ENCODE measurements at regions not wholly inside any gene's neighbourhood (a gene's known extent, or its start where the extent isn't known, plus 50 kb on each side); places are given as distances from the start of the nearest gene placed in this dataset.

DNA sequence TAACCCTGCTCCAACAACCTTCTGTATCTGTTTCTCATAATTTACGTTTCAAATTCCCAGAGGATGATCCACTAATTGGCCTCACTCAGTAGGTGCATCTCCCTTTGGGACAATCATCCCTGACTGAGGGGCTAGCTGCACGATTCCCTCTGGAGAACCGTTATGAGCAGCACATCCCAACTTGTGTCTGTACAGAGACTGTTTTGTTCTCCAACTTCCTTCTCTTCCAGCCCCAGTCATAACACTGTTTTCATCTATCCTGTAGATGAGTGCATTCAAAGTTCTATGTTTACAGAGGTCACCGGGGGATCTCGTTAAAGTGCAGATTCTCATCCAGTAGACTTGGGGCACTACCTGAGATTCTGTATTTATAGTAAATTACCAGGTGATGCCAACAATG lies 187.2 kb downstream of the REEP3 start:
- DNase-seq (ENCODE audit: low read depth in 2 of 2): no peak

DNA sequence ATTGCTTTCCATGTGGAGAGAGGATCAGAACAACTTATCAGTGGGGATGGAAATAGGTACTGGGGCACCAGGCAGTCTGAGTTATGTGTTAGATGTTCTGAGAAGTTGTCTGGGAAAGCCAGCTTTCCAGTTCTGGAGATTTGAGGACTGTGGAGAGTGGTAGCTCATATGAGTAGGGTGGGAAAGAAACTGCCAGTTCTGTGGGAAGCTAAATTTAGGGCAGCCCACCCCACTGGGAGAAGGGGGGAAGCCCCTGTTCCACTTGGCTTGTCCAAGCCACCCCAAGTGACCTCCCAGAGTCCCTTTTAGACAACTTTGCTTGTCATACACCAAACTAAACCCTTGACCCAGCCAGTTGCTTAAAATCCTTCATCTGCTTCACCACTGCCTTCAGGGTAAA lies 189.5 kb downstream of the REEP3 start:
- no peak for DNase-seq (ENCODE audit: low read depth in 2 of 2)

DNA sequence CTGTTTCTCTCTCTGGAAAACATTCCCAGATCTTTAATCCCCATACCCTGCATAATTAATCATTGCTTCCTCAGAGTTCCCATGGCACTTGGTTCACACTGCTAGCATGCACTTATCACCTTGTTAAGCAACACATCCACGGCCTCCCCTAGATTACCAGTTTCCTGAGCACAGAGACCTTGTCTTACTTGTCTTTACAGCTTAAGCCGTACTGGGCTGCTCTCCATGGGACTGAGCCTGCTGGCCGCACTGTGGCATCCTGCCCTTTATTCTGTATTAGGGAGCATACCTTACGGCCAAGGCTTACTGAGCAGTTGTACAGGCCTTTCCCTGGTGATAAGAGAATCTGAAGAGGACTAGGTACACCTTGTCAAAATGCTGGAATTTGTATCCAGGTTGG lies 190.2 kb downstream of the REEP3 start:
- DNase-seq (ENCODE audit: low read depth in 2 of 2): no peak

DNA sequence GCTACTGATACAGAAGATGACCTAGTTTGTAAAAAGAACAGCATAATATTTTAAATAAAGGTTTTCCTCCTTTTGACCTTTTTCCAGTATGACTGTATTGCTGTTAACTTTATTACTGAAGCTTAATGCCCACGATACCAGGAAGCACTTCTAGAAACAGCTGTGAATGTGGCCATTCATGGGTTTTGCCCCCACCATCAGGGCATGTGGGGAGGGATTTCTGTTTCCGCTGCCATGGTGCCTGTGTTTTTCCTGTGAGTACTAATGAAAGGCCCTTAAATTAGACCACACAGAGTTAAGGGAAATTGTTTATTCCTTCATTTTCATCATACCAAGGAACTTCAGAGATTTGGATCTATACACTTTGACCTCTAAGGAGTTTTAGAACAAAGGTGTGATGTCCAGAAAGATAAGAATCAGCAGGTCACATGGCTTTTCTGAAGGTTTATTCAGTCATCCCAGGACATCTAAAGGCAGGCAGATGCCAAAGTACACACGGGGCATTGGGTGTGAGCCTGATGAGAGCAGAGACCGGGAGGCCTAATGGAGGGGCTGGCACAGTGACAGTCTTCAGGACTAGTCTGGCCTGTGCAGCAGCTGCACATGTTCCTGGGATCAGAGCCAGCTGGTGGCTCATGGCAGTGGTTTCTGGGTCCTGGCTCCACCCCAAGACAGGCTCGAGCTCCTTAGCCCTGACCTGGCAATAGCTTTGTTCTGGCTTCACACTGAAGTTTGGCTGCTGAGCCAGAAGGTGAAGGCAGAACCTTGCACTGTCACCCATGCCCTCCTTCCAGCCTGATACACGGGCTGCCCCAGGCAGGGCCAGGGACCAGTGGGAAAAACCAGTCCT lies 190.9 kb downstream of the REEP3 start:
- DNase-seq (ENCODE audit: low read depth in 2 of 2): no peak

DNA sequence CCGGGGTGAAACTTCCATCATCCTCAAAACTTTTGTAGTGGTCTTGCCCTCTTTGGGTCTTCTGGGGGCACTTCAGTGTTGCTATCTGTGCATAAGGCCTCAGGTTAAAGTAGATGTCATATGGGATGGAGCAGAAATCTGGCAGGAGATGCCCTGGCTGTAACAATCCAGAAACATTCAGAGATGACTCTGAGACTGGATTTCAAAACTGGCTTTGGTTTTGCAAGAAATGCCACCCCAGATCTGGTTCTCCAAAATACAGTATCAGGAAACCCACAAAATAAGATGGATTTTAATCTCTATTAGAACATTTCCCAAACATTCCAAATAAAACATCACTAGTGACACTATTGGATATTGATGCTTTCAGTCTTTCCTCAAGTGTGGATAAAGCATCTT lies 191.5 kb downstream of the REEP3 start:
- no peak for DNase-seq (ENCODE audit: low read depth in 2 of 2)

DNA sequence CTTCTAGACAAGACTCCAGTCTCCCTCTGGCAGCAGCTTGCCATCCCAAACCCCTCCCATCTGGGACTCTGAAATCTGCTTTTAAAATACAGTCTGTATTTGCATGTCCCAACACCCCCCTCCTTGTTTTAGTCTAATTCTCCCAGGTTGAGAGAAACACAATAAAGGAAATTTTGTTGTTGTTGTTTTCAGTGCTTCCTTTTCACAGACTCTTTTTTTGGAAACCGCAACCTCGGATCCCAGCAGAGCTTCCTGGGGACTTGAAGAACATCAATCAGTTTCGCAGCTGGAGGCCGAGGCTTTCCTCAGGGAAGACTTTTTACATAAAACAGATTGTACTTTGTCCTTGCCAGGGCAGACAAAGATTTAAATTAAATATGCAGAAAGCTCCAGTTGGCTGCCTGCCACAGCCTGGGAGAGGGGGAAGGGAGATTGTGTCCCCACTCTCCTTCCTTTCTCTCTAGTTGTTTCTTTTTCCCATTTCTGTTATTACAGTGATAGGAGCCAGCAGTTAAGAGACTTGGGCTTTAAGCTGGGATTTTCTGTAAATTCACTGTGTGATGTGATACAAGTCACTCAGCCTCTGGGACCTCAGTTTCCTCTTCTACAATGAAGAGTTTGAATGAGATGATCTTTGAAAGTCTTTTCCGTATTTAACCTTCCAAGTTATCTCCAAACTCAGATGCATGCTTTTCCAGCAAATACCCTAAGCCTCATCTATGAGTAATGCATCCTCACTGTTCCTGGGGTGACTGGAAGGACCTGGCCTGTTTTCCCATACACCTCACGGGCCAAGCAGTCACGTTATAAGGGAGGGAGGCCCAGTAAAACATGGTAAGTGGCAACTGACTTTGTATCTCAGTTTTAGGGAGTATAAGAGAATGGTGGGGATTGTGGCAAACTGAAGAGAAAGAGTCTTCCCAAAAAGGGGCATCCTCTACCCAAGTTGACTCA lies 192.3 kb downstream of the REEP3 start:
- no peak for DNase-seq (ENCODE audit: low read depth in 2 of 2)

DNA sequence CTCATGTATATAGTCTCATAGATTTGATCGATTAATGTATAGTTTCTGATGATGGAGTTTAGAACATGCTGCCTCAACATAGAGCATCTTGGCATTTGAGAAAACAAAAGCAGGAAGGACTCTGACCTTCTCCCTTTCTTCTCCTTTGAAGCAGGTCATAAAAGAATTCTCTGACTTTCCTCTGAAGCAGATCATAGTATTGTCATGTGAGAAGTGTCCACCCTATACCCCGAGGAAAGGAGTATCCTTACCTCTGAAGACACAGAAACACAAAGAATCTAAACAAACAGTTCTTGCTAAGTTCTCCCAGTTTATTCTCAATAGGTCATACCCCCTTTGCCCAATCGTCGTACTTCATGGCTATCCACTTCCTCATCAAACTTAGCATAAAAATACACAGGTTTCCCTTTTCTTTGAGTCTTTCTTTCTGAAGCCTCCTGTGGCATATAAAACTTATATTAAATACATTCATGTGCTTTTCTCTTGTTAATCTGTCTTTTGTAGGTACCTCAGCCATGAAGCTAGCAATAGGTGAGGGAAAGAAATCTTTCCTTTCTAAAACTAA lies 194.9 kb downstream of the REEP3 start:
- DNase-seq (ENCODE audit: low read depth in 2 of 2): no peak

DNA sequence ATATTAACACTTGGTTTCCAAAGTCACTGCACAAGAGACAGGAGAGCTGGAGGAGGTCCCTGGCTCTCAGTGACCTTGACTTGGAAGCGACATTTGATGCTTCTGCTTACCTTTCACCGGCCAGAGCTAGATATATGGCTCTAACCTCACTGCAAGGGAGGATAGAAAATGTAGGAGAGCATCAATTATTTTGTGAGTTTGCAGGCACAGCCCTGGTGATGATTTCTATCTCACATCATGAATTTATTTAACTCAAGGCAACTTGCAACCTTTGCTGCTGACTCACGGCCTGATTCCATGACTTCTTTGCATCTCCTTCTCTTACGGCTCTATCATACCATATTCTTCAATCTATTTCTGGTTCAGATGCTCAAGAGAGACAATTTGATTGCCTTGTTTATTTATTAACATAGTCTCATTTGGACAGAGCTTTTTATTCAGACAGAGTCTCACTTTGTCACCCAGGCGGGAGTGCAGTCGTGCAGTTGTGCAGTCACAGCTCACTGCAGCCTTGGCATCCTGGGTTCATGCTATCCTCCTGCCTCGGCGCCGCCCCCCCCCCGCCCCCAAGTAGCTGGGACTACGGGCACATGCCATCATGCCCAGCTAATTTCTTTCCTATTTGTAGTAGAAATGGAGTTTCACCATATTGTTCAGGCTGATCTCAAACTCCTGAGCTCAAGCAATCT lies 196.0 kb downstream of the REEP3 start:
- no peak for DNase-seq (ENCODE audit: low read depth in 2 of 2)

DNA sequence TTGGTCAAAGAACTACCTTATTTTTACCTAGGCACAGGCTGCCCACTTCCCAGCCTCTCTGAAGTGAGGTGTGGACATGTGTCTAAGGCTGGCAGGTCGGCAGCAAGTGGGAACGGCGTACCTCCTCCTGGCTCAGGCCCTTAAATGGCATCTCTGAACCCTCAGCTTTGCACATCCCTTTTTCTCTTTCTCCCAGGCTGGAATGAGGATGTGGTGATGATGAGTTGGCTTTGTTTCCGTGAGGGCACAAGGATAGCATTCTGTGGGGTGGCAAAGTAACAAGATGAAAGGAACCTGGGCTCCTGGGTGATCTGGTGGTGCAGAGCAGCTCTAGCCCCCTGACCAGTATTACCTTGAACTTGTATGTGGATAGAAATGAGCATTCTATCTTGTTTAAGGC lies 196.8 kb downstream of the REEP3 start:
- no peak for DNase-seq (ENCODE audit: low read depth in 2 of 2)

DNA sequence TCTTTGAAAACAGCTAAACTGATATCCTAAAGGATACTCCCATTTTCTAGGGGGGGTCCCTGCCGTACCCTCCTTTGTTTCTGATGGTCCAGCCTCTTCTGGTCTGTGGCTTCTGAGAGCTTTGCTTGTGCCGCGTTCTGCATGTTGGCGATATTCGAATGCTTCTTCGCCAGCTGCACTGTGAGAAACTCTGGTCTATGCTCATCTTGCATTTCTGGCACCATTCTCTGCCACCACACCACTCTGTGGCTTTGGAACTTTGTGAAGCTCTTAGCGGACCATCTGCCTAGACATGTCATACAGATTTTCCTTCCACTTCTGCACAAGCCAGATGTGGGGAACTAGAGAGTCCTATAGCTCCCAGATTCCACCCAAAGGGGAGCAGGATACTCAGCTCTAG lies 197.2 kb downstream of the REEP3 start:
- DNase-seq (ENCODE audit: low read depth in 2 of 2): no peak

DNA sequence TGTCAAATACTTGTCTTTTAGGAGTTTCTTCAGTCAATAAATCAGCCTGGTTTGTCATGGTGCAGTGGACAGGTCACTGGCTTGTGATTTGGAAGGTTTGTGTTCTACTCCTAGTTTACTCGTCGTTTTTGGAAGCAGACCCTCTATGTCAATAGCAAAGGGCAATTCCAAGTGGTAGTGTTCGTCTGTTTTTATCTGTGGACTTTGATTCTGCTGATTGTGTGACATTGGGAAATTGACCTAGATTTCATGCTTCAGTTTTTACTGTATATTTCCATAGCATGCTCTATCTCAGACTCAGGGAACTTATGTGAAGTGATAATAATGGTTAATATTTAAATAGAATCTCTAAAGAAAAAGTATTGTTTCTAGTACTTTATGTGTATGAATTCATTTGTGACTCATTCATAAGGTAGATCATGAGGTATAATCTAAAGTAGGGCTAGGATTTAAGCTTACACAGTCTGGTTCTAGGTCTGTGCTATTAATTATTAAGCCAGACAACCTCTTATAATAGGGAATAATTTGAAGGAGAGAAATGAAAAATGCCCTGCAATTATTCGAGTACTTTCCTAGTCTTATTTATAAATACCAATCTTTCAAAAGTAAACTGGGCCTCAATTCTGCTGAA lies 198.1 kb downstream of the REEP3 start:
- DNase-seq (ENCODE audit: low read depth in 2 of 2): no peak

DNA sequence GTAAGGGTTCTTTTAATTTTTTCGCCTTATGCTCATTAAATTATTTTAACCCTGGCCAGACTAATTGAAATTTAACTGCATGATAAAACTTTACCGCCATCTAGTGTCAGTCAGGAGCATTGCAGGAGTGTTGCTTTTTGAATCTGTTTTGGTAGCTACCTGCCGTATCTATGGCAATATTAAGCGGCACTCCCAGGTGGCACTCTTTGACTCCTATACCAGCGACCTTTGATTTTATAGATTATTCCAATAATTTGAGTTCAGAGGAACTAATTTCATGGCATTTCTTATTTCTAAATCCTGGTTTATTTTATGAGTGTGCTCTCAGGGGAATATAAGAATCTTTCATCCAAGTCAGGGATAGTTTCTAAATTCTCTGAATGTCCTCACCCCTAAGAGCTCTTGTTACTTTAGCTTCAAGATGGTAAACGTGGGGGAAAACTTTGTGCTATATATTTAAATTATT lies 198.9 kb downstream of the REEP3 start:
- DNase-seq (ENCODE audit: low read depth in 2 of 2): peak in 1 of 2 donors; percentile 16

DNA sequence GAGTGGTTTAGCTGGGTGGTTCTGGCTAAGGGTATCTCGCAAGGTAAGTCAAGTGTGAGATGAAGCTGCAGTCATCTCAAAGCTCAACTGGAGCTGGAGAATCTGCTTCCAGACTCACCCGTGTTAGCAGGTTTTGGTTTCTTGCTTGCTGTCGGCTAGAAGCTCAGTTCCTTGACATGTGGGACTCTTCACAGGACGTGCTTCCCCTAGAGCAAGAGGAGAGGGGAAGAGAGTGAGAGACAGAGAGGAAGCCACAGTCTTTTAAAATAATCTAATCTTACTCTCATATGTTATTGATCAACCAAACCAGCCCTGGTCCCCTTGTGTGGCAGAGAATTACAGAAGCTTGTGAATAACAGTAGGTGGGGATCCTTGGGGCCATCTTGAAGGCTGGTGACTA lies 199.5 kb downstream of the REEP3 start:
- DNase-seq (ENCODE audit: low read depth in 2 of 2): no peak

DNA sequence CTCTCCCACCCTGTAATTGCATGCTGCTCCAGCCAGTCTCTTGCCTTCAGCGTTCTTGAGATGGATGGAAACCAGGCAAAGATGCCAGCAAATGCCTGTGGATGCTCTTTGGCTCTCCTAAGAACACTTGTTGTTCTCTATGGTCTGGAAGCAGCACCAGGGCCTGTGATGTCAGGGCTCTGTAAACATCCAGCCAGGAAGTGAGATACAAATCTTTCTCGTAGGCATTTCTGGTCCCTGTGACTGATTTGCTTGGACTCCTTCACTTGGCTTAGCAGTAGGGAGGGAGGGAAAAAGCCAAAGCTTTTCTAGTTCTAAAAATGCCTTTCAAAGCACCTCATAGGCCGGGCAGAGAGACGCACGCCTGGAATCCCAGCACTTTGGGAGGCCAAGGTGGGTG lies 201.3 kb downstream of the REEP3 start:
- no peak for DNase-seq (ENCODE audit: low read depth in 2 of 2)

DNA sequence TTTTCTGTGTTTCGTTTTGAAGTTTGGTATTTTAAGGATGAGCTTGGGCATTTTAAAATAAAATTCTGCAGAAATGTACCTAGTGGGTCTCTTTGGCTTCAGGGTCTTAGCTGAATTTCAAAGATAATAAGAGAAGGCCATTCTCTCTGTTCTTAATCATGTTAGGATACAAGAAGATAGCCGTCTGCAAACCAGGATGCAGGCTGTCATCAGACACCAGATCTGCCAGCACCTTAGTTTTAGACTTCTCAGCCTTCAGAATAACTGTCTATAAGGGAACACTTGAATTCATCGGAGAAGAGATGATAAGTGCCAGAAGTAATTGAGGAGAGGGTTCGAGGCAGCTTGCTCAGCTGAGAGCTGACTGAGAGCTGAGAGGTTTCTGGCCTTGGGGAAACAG lies 202.1 kb downstream of the REEP3 start:
- no peak for DNase-seq (ENCODE audit: low read depth in 2 of 2)

DNA sequence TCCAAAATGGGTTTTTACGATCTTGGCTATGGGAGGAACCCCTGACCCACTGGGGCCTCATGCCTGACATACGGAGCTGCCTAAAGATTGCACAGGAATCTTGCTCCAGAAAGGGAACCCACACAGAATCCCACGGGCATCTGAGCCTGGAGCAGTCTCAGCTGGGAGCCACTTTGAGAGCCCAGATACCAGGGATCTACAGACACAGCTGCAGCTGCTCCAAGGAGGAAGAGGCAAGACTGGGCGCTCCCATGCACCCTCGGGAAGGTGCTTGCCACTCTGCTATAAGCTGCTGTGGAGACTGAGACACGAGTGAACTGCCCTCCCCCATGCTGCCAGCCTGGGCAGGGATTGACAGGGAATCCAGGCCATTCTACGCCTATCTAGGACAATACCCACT lies 202.5 kb downstream of the REEP3 start:
- DNase-seq (ENCODE audit: low read depth in 2 of 2): no peak

DNA sequence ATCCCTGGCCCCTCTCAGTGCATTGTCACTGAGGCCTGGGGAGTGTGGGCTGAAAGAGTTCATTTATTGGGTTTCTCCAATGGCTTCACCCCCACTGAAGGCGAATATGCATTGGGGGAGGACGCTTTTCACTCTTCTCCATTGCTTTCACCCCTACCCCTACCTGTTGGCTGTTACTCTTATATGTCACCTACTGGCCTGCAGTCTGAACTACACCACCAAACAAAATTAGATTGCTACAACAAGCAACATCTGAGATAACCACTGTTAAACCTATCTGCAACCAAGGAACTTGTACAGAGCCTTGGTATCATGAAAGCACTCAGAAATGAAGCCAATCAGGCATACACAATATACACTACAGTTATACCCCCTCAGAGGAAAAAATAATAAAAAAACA lies 203.7 kb downstream of the REEP3 start:
- DNase-seq (ENCODE audit: low read depth in 2 of 2): no peak

DNA sequence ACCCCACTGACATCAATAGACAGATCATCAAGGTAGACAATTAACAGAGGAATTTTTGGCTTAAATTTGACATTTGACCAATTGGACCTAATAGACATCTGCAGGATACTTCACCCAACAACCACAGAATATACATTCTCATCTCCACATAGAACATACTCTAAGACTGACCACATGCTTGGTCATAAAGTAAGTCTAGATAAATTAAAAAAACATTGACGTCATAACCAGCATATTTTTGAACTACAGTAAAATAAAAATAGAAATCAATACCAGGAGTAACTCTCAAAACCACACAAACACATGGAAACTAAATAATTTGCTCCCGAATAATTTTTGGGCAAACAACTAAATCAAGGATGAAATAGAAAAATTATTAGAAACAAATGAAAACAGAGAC lies 205.7 kb downstream of the REEP3 start:
- DNase-seq (ENCODE audit: low read depth in 2 of 2): no peak

DNA sequence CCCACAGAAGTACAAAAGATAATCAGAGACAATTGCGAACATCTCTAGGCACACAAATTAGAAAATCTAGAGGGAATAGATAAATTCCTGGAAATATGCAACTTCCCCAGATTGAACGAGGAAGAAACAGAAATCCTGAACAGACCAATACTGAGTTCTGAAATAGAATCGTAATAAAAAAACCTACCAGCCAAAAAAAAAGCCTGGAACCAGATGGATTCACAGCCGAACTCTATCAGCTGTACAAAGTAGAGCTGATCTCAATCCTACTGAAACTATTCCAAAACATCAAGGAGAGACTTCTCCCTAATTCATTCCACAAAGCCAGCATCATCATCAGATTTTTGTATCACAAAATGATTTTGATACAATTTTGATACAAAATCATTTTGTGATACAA lies 206.4 kb downstream of the REEP3 start:
- DNase-seq (ENCODE audit: low read depth in 2 of 2): no peak

DNA sequence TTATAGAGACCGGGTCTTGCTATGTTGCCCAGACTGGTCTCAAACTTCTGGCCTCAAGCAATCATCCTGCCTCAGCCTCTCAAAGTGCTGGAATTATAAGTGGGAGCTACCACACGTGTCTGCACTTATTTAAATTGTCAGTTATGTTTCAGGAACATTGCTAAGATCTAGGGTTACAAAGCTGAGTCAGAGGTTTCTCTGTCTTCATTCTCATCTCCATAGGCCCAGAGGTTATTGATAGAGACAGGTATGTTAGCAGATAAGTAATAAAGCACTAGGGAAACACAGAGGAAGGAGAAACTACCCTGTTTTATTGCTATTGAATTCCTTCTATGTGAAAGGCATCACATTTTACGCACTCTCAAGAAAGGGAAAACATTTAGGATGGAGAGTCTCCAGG lies 214.1 kb downstream of the REEP3 start:
- DNase-seq (ENCODE audit: low read depth in 2 of 2): no peak

DNA sequence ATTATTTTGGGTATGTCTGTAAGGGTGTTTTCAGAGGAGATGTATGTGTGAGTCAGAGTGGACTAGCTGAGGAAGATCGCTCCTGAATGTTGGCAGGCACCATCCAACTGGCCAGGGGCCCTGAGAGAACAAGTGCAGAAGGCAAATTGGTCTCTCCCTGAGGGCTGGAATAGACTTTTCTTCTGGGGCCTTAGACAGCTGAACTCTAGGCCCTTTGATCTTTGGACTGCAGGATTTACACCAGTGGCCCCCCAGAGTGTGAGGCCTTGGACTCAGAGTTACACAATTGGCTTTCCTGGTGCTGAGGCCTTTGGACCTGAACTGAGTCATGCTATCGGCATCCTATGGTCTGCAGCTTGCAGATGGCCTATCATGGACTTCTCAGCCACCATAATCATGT lies 217.2 kb downstream of the REEP3 start:
- DNase-seq (ENCODE audit: low read depth in 2 of 2): no peak
